COLO829 (cell line): ENCODE measurements at regions not wholly inside any gene's neighbourhood (a gene's known extent, or its start where the extent isn't known, plus 50 kb on each side); places are given as distances from the start of the nearest gene placed in this dataset.

ENCODE experiments used
- DNase-seq: peaks from one replicate; pipeline ENCODE4 v3.0.0; 2012; ENCODE audit warnings: low spot score

- no peak for DNase-seq
Measured at GRCh38 chr10:83250396-83250795, 888.9 kb upstream of the GHITM start.

GRCh38 chr10:83252169-83252568, 887.1 kb upstream of the GHITM start:
- DNase-seq, result no peak

GRCh38 chr10:83252596-83252995, 886.7 kb upstream of the GHITM start:
- DNase-seq, result no peak

DNA sequence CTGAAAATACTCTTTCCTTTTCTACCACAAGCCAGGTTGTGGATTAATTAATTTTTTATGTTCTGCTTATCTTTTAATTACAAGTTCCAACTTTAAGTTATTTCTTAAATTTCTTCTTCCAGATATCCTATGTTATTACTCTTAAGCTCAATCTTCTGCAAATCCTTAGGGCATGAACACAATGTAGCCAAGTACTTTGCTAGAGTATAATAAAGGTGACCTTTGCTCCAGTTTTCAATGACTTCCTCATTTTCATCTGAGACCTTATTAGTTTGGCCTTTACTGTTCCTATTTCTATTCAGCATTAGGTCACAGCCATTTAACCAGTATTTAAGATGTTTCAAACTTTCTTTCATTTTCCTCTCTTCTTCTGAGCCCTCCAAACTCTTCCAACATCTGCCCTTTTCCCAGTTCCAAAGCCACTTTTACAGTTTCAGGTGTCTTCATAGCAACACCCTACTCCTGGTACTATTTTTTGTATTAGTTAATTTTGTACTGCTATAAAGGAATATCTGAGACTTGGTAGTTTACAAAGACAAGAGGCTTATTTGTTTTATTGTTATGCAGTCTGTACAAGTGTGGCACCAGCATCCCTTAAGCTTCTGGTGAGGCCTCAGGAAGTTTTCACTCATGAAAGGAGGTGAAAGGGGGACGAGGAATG, 886.2 kb upstream of the GHITM start:
- DNase-seq, result no peak

DNA sequence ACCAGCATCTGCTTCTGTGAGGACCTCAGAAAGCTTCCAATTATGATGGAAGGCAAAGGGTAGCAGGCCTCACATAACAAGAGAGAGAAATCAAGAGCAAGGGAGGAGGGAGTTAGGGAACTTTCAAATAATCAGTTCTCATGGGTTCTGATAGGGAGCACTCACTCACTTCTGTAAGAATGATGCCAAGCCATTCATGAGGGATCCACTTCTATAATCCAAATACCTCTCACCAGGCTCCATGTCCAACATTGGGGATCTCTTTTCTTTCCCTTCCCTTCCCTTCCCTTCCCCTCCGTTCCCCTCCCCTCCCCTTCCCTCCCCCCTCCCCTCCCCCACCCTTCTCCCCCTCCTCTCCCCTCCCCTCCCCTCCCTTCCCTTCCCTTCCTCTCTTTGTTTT, 884.6 kb upstream of the GHITM start:
- no peak for DNase-seq

GRCh38 chr10:83262434-83262833, 876.9 kb upstream of the GHITM start:
- no peak for DNase-seq

DNA sequence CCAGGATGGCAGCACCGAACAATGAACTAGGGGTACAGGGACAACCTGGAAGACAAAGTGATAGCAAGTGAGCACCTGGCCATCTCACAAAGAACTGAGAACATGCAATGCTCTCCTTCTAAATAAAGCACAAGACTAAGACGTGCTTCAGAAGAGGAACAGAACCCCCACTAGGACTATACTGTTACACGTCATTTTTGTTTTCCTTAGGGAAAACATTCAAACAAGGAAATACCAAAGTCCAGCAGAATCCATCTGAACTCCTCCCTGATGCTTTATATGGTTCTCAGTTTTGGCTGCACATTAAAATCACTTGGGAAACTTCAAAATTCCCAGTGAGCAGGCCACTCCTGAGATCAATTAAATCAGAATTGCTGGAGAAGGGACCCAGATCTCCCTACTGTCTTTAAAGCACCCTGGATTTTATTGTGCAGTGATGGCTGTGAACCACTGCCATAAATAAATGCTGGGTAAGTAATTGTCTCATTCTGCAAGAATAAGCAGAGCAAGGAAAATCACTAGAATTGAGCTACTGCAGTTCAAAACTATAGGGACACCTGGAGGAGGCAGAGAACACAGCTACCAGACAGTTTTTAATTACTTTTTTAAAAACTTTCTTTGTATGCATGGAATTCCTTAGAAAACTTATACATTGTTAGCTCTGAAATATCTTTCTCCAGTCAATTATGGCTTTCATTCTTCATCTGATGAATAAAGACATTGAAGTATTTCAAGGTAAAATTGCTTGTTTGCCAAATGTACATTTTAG, 866.5 kb upstream of the GHITM start:
- no peak for DNase-seq

GRCh38 chr10:83274088-83274487, 865.2 kb upstream of the GHITM start:
- DNase-seq, result no peak

- DNase-seq, result no peak
Measured at GRCh38 chr10:83276971-83277370, 862.3 kb upstream of the GHITM start.

DNA sequence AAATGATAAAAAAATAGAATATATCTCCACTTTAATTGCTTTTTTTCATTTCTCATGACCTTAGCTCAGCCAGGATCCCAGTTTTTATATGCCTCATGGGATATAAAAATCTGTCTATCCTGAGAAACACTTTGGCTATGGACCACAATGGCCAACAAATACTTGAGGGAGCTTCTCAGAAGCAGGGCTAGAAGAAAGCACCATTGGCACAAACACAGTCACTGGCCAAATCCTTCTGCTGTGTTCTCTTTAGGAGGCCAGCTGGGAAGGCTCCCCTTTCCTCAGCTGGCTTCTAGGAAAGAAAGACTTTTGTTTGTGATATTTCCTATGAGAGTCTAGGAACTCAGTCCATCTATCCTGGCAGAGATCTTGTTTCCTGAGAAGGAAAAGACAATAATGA, 856.2 kb upstream of the GHITM start:
- no peak for DNase-seq

GRCh38 chr10:83287374-83287773, 851.9 kb upstream of the GHITM start:
- no peak for DNase-seq

DNA sequence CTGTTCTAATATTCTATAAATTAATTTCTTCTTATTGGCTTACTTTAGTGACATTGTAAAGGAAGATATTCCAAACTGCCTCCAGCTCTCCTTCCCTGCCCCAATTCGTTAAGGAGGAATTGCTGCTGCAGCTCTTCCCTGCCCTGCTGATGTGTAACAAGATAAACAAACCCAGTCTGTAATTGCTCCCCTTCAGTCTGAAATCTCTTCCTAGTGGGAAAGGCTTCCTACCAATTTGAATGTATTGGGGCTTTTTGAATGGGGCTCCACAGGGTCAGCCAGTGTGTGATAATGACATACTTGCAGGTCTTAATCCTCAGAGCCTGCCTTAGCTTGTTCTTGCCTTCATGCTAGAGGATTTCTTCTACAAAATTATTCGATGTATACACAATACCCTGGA, 849.9 kb upstream of the GHITM start:
- no peak for DNase-seq

DNA sequence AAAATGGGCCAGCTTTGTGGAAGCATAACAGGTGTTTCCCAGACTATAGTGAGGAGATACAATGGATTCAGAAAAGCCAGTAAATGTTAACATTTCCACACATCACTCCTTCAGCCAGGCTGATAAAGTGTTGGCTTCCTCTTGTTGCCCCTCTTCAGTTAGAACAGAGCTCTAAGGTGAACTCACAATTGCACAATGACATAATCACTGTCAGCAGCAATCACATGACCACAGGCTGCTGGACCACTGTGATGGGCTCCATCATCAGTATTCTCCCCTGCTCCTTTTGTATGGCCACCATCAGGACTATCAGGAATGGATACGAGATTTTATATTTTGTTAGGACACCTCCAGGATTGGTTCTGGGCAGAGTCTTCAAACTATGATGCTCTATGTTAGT, 849.4 kb upstream of the GHITM start:
- DNase-seq, result no peak

- no peak for DNase-seq
Measured at GRCh38 chr10:83301732-83302131, 837.6 kb upstream of the GHITM start.

DNA sequence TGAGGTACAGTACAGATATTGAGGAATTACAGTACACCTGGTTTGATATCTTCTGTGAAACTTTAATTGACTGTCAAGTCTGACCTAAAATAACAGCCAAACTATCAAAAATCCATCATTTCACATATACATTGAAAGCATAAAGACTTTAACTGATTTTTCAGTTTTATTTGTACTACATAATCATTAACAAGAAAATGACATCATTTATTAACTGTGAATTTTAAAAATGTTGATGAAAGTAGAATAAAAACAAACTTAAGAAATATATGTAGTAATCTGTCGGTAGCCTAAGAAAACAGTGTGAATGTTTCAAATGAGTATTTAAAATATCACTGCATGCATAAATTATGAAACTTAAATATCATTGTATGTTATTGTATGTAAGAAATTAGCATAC, 836.7 kb upstream of the GHITM start:
- no peak for DNase-seq

DNA sequence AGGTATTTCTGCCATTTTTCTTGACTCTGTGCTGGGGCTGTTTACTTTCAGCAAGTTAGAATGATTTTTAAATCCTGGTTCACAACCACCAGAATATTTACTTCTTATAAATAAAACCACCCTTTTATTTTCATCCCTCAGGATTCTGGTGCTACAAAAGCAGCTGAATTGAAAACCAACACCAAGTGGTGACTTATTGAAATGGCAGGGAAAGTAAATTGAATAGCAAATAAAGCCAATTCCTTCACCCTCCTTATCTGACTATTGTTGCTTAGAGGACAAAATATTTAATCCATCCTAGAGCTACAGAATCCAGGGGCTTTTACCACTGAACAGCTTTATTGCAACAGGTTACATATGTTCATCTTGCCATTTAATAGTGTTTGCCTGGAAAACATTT, 828.6 kb upstream of the GHITM start:
- no peak for DNase-seq

DNA sequence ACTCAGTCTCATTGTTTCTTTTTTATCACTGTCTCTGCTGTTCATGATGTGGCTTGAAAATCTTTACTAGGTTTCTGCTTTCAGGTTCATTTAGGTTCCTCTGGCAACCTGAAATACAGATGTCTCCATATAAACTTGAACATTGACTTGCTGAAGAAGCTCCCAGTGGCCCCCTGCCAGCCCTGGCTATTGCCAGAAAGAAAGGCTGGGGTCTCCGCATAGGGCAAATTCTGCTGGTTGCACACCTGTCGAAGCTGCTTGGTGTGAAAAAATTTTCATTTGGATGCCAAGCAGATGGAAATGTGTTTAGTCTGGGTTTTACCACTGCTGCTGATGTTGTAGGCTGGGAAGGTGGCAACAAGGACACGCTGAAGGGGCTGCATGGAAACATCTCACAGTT, 826.7 kb upstream of the GHITM start:
- no peak for DNase-seq

GRCh38 chr10:83332690-83333089, 806.6 kb upstream of the GHITM start:
- no peak for DNase-seq

DNA sequence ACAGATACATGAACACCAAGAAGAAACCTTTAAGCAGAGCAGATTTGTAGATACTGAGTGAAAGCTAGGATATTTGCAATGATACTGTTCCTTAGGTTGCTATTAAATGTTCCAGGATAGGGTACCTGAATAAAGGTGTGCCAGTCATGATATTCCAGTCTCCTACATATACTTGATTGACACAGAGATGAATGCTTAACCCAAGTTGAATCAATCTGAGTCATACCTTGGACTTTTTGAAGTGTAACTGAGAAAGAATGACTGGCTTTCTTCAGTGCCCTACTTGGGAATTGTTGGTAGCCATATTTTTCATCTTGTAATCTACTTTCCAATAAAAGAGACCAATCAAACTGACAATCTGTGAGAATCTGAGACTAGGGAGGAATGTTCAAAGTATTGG, 805.7 kb upstream of the GHITM start:
- no peak for DNase-seq

GRCh38 chr10:83343676-83344075, 795.6 kb upstream of the GHITM start:
- DNase-seq, result no peak

- DNase-seq, result no peak
Measured at GRCh38 chr10:83346266-83346910, 792.9 kb upstream of the GHITM start.

- no peak for DNase-seq
Measured at GRCh38 chr10:83352588-83352987, 786.7 kb upstream of the GHITM start.

DNA sequence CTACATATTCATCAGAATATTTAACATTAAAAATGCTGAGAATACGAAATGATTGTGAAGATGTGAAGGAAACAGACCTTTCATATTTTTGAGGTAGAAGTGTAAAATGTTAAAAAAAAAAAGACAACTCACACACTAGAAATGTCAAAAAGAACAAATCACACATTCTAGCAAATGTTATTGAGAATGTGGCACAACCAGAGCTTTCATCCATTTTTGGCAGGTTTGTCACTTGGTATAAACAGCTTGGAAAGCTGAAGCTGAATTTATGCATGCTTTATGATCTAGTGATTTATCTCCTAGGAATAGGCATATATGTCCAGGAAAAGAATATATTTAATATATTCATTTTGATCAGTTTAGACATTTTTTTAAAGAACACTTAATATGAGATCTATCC, 784.9 kb upstream of the GHITM start:
- DNase-seq, result no peak

- no peak for DNase-seq
Measured at GRCh38 chr10:83357004-83357403, 782.3 kb upstream of the GHITM start.
